ENCODE measurements at regions not wholly inside any gene's neighbourhood (a gene's known extent, or its start where the extent isn't known, plus 50 kb on each side); places are given as distances from the start of the nearest gene placed in this dataset.

- no peak overlapping the region for H3K4me3 ChIP-seq (ENCODE audit: low read depth, low read length)
- no peak for DNase-seq (ENCODE audit: low read depth)
- no peak for TF ChIP-seq POLR2A (IDR thresholded peaks at IDR 0.05; ENCODE audit: extremely low read depth, insufficient read length)
- TF ChIP-seq MYC (IDR thresholded peaks at IDR 0.05; ENCODE audit: low read depth, low read length) = no peak
- no peak for TF ChIP-seq MAX (IDR thresholded peaks at IDR 0.05; ENCODE audit: low read depth, low read length)
- TF ChIP-seq CTCF (IDR thresholded peaks at IDR 0.05; ENCODE audit: low read depth, low read length) = no peak
Observed at GRCh38 chr17:14752011-14752410, 451.1 kb downstream of the HS3ST3B1 start.

- H3K4me3 ChIP-seq (ENCODE audit: low read depth, low read length) = no peak overlapping the region
- no peak for DNase-seq (ENCODE audit: low read depth)
- TF ChIP-seq CTCF (IDR thresholded peaks at IDR 0.05; ENCODE audit: low read depth, low read length) (no peak), POLR2A (IDR thresholded peaks at IDR 0.05; ENCODE audit: extremely low read depth, insufficient read length) (no peak), MYC (IDR thresholded peaks at IDR 0.05; ENCODE audit: low read depth, low read length) (no peak), MAX (IDR thresholded peaks at IDR 0.05; ENCODE audit: low read depth, low read length) (no peak)
Observed at GRCh38 chr17:14750866-14751265, 450.0 kb downstream of the HS3ST3B1 start.

GRCh38 chr17:14749269-14749668 is 448.4 kb downstream of the HS3ST3B1 start:
- no peak for DNase-seq (ENCODE audit: low read depth)
- TF ChIP-seq MAX (IDR thresholded peaks at IDR 0.05; ENCODE audit: low read depth, low read length) (no peak), POLR2A (IDR thresholded peaks at IDR 0.05; ENCODE audit: extremely low read depth, insufficient read length) (no peak), CTCF (IDR thresholded peaks at IDR 0.05; ENCODE audit: low read depth, low read length) (no peak), MYC (IDR thresholded peaks at IDR 0.05; ENCODE audit: low read depth, low read length) (no peak)
- H3K4me3 ChIP-seq (ENCODE audit: low read depth, low read length) = no peak overlapping the region

GRCh38 chr17:14748036-14748710 is 447.3 kb downstream of the HS3ST3B1 start:
- H3K4me3 ChIP-seq (ENCODE audit: low read depth, low read length) = no peak overlapping the region
- TF ChIP-seq CTCF (IDR thresholded peaks at IDR 0.05; ENCODE audit: low read depth, low read length) = no peak
- 0 out of 2 replicates have a peak, but pooled peaks have one; percentile 19 for TF ChIP-seq MAX (IDR thresholded peaks at IDR 0.05; ENCODE audit: low read depth, low read length)
- DNase-seq (ENCODE audit: low read depth) = peak; percentile 79

GRCh38 chr17:14747603-14747950 is 446.7 kb downstream of the HS3ST3B1 start:
- no peak for TF ChIP-seq CTCF (IDR thresholded peaks at IDR 0.05; ENCODE audit: low read depth, low read length)
- no peak for TF ChIP-seq MAX (IDR thresholded peaks at IDR 0.05; ENCODE audit: low read depth, low read length)
- TF ChIP-seq POLR2A (IDR thresholded peaks at IDR 0.05; ENCODE audit: extremely low read depth, insufficient read length) = no peak
- TF ChIP-seq MYC (IDR thresholded peaks at IDR 0.05; ENCODE audit: low read depth, low read length) = no peak
- no peak overlapping the region for H3K4me3 ChIP-seq (ENCODE audit: low read depth, low read length)
- DNase-seq (ENCODE audit: low read depth) = no peak

Data from NB4 (cell line).